HepG2 (cell line): ENCODE measurements at regions not wholly inside any gene's neighbourhood (a gene's known extent, or its start where the extent isn't known, plus 50 kb on each side); places are given as distances from the start of the nearest gene placed in this dataset.

Experiments
- EP300 ChIP-seq, 3 experiments: sonication (generic) in 1 of 3; formaldehyde crosslinking in 1 of 3; IDR thresholded peaks; 2 replicates each; pipeline versions ENCODE4 v1.5.1 to v1.6.1; 2011 to 2020; ENCODE audit warnings: low read depth in 2 of 3, low read length in 2 of 3, borderline replicate concordance in 1 of 3, improper control_type of control experiment in 1 of 3, mild to moderate bottlenecking in 1 of 3, missing genetic modification reagents in 1 of 3, moderate library complexity in 1 of 3
- HOXA5 ChIP-seq: sonication (generic); formaldehyde crosslinking; IDR thresholded peaks from 2 replicates; pipeline ENCODE4 v1.4.0; 2020; ENCODE audit warnings: missing genetic modification reagents
- ZNF224 ChIP-seq: sonication (generic); formaldehyde crosslinking; IDR thresholded peaks from 2 replicates; pipeline ENCODE4 v1.5.0; 2020; ENCODE audit warnings: mild to moderate bottlenecking, missing genetic modification reagents

- TF ChIP-seq EP300 (IDR thresholded peaks at IDR 0.05; ENCODE audit: low read depth in 2 of 2, low read length in 2 of 2): no peak
- no peak for TF ChIP-seq EP300 (CRISPR knock-in tag; IDR thresholded peaks at IDR 0.05; ENCODE audit: borderline replicate concordance)
- no peak for TF ChIP-seq ZNF224 (CRISPR knock-in tag)
- TF ChIP-seq HOXA5: no peak
Measured at GRCh38 chr11:19336331-19336730, 95.6 kb upstream of the E2F8 start.
